ENCODE measurements at regions not wholly inside any gene's neighbourhood (a gene's known extent, or its start where the extent isn't known, plus 50 kb on each side); places are given as distances from the start of the nearest gene placed in this dataset.
"Not testable (repeated sequence)": the region's sequence is repeated elsewhere in the genome, so short reads cannot be mapped to it uniquely, and the experiment has no call there.

GRCh38 chr12:73656375-73656774, 881.3 kb upstream of the ATXN7L3B start:
- peaks cover 16% of the 10 kb centered on the region for H3K36me3 Mint-ChIP-seq
- DNase-seq, result no peak
- no peaks in the 10 kb centered on the region for H3K4me1 Mint-ChIP-seq
- Histone ChIP-seq H3K36me3 (ENCODE audit: control insufficient read depth, insufficient read depth, low read length) (no peaks in the 10 kb centered on the region), H3K9me3 (ENCODE audit: control insufficient read depth, insufficient read depth, low read length) (peaks cover 3% of the 10 kb centered on the region), H3K4me1 (ENCODE audit: control insufficient read depth, insufficient read depth, low read length) (no peaks in the 10 kb centered on the region), H3K4me3 (ENCODE audit: low read length) (no peak overlapping the region), H3K27ac (ENCODE audit: low read length) (no peak overlapping the region), H3K27me3 (ENCODE audit: control insufficient read depth, insufficient read depth, low read length) (no peaks in the 10 kb centered on the region)
- no peak for TF ChIP-seq CTCF (IDR thresholded peaks at IDR 0.05)
- no peaks in the 10 kb centered on the region for H3K27me3 Mint-ChIP-seq (ENCODE audit: low read depth in 2 of 2)
- ATAC-seq, result no peak
- peaks cover 12 to 16% of the 10 kb centered on the region in 2 donors for H3K9me3 Mint-ChIP-seq
- no peak overlapping the region for H3K4me3 Mint-ChIP-seq
- intact Hi-C loops (cut with micrococcal nuclease), result no loop called here
- no peak overlapping the region for H3K27ac Mint-ChIP-seq
- 74% methylated on average over 5 of the region's 5 CpGs for WGBS (ENCODE audit: insufficient coverage)

- Histone ChIP-seq H3K9me3 (ENCODE audit: control insufficient read depth, insufficient read depth, low read length) (no peaks in the 10 kb centered on the region), H3K27me3 (ENCODE audit: control insufficient read depth, insufficient read depth, low read length) (no peaks in the 10 kb centered on the region), H3K36me3 (ENCODE audit: control insufficient read depth, insufficient read depth, low read length) (no peaks in the 10 kb centered on the region), H3K4me3 (ENCODE audit: low read length) (no peak overlapping the region), H3K4me1 (ENCODE audit: control insufficient read depth, insufficient read depth, low read length) (no peaks in the 10 kb centered on the region), H3K27ac (ENCODE audit: low read length) (no peak overlapping the region)
- H3K4me3 Mint-ChIP-seq, result no peak overlapping the region
- intact Hi-C loops (cut with micrococcal nuclease), result no loop called here
- H3K27ac Mint-ChIP-seq, result no peak overlapping the region
- DNase-seq (no peak), ATAC-seq (no peak)
- no peak for TF ChIP-seq CTCF (IDR thresholded peaks at IDR 0.05)
- WGBS (ENCODE audit: insufficient coverage), result no CpG with 5 or more reads among the region's 1 CpG
- peaks cover 9% of the 10 kb centered on the region for H3K36me3 Mint-ChIP-seq
- no peaks in the 10 kb centered on the region for H3K27me3 Mint-ChIP-seq (ENCODE audit: low read depth in 2 of 2)
- peaks cover 10 to 12% of the 10 kb centered on the region in 2 donors for H3K9me3 Mint-ChIP-seq
- no peaks in the 10 kb centered on the region for H3K4me1 Mint-ChIP-seq
Observed at GRCh38 chr12:73659802-73660201, 877.8 kb upstream of the ATXN7L3B start.

- Histone ChIP-seq H3K4me1 (ENCODE audit: control insufficient read depth, insufficient read depth, low read length) (no peaks in the 10 kb centered on the region), H3K36me3 (ENCODE audit: control insufficient read depth, insufficient read depth, low read length) (no peaks in the 10 kb centered on the region), H3K9me3 (ENCODE audit: control insufficient read depth, insufficient read depth, low read length) (peaks cover 5% of the 10 kb centered on the region), H3K4me3 (ENCODE audit: low read length) (no peak overlapping the region), H3K27me3 (ENCODE audit: control insufficient read depth, insufficient read depth, low read length) (no peaks in the 10 kb centered on the region), H3K27ac (ENCODE audit: low read length) (no peak overlapping the region)
- H3K36me3 Mint-ChIP-seq, result peaks cover 7% of the 10 kb centered on the region
- intact Hi-C loops (cut with micrococcal nuclease), result no loop called here
- H3K4me1 Mint-ChIP-seq, result no peaks in the 10 kb centered on the region
- no peak for DNase-seq
- no peak overlapping the region for H3K27ac Mint-ChIP-seq
- H3K4me3 Mint-ChIP-seq, result no peak overlapping the region
- H3K9me3 Mint-ChIP-seq, result peaks cover 14 to 16% of the 10 kb centered on the region in 2 donors
- no peak for ATAC-seq
- 92% methylated on average over 16 of the region's 16 CpGs for WGBS (ENCODE audit: insufficient coverage)
- H3K27me3 Mint-ChIP-seq (ENCODE audit: low read depth in 2 of 2), result no peaks in the 10 kb centered on the region
- TF ChIP-seq CTCF (IDR thresholded peaks at IDR 0.05), result no peak
Observed at GRCh38 chr12:73665193-73665592, 872.4 kb upstream of the ATXN7L3B start.

- intact Hi-C loops (cut with micrococcal nuclease); DNase-seq; H3K4me1 ChIP-seq (ENCODE audit: control insufficient read depth, insufficient read depth, low read length); H3K4me3 ChIP-seq (ENCODE audit: low read length); H3K9me3 ChIP-seq (ENCODE audit: control insufficient read depth, insufficient read depth, low read length); ATAC-seq; H3K27ac ChIP-seq (ENCODE audit: low read length); H3K36me3 Mint-ChIP-seq; H3K4me3 Mint-ChIP-seq; H3K36me3 ChIP-seq (ENCODE audit: control insufficient read depth, insufficient read depth, low read length); H3K4me1 Mint-ChIP-seq; H3K27me3 ChIP-seq (ENCODE audit: control insufficient read depth, insufficient read depth, low read length); H3K27me3 Mint-ChIP-seq (ENCODE audit: low read depth in 2 of 2); H3K27ac Mint-ChIP-seq: not testable (repeated sequence)
- peaks cover 15 to 19% of the 10 kb centered on the region in 2 donors for H3K9me3 Mint-ChIP-seq
- WGBS (ENCODE audit: insufficient coverage), result 87% methylated on average over 3 of the region's 3 CpGs
Observed at GRCh38 chr12:73671550-73671949, 866.1 kb upstream of the ATXN7L3B start.

Measured in natural killer cell (primary cell).